NB4 (cell line): ENCODE measurements at regions not wholly inside any gene's neighbourhood (a gene's known extent, or its start where the extent isn't known, plus 50 kb on each side); places are given as distances from the start of the nearest gene placed in this dataset.

Experiments
- POLR2A ChIP-seq: IDR thresholded peaks from 2 replicates; pipeline ENCODE4 v1.6.1; 2011; ENCODE audit warnings: mild to moderate bottlenecking; ENCODE audit not compliant: insufficient read length; ENCODE audit errors: extremely low read depth
- TF ChIP-seq, protein P1 (sequence below): IDR thresholded peaks from one replicate; pipeline ENCODE4 v1.5.1; 2012; ENCODE audit warnings: low read depth, low read length
- TF ChIP-seq, protein P2 (sequence below): IDR thresholded peaks from 2 replicates; pipeline ENCODE4 v1.6.1; 2011; ENCODE audit warnings: low read depth, low read length

DNA sequence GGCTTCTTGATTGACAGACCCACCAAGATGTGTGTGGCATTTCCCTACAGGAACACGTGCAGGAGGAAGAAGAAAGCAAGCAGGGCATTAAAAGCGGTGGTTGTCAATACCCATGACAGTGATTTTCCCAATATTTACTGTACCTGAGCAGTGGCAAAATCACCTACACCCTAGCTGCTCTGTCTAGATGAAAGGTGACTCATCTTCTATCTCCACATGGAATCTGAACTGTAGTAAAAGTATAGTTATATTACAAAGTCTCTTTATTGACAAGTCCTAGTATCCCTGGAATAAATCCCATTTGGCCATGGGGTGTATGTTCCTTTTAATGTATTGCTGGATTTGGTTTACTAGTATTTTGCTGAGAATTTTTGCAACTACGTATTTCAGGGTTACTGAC lies 458.8 kb upstream of the SORCS1 start:
- TF ChIP-seq, protein P1, sequence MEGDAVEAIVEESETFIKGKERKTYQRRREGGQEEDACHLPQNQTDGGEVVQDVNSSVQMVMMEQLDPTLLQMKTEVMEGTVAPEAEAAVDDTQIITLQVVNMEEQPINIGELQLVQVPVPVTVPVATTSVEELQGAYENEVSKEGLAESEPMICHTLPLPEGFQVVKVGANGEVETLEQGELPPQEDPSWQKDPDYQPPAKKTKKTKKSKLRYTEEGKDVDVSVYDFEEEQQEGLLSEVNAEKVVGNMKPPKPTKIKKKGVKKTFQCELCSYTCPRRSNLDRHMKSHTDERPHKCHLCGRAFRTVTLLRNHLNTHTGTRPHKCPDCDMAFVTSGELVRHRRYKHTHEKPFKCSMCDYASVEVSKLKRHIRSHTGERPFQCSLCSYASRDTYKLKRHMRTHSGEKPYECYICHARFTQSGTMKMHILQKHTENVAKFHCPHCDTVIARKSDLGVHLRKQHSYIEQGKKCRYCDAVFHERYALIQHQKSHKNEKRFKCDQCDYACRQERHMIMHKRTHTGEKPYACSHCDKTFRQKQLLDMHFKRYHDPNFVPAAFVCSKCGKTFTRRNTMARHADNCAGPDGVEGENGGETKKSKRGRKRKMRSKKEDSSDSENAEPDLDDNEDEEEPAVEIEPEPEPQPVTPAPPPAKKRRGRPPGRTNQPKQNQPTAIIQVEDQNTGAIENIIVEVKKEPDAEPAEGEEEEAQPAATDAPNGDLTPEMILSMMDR: no peak
- TF ChIP-seq POLR2A: no peak
- TF ChIP-seq, protein P2, sequence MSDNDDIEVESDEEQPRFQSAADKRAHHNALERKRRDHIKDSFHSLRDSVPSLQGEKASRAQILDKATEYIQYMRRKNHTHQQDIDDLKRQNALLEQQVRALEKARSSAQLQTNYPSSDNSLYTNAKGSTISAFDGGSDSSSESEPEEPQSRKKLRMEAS: no peak
